ENCODE measurements at regions not wholly inside any gene's neighbourhood (a gene's known extent, or its start where the extent isn't known, plus 50 kb on each side); places are given as distances from the start of the nearest gene placed in this dataset.
"Not testable (repeated sequence)": the region's sequence is repeated elsewhere in the genome, so short reads cannot be mapped to it uniquely, and the experiment has no call there.

DNA sequence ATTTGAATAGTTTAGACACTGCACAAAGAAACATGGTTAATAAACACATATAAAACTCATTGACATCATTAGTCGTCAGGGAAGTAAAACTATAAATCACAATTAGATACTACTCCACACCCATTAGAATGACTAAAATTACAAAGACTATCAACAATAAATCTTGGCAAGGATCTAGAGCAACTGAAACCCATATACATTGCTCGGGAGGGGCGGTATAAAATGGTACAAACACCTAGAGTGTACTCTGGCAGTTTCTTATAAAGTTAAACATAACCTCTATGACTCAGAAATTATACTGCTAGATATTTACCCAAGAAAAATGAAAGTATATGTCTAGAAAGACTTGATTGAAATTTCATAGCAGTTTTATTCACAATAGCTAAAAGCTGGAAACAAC, 434.2 kb downstream of the RWDD3 start:
- H3K9me3 ChIP-seq: peaks cover 0 to 9% (median 5%) of the 10 kb centered on the region in 3 donors
- no peaks in the 10 kb centered on the region for H3K4me1 ChIP-seq
- no peaks in the 10 kb centered on the region for H3K27me3 ChIP-seq
- H3K4me3 ChIP-seq: no peak overlapping the region
- H3K27ac ChIP-seq: no peak overlapping the region
- H3K36me3 ChIP-seq: no peaks in the 10 kb centered on the region
- 24 to 49% methylated on average over 3 of the region's 3 CpGs for WGBS, 2 donors
- DNase-seq: no peak
- TF ChIP-seq POLR2A (IDR thresholded peaks at IDR 0.05): no peak
- TF ChIP-seq, protein P1, sequence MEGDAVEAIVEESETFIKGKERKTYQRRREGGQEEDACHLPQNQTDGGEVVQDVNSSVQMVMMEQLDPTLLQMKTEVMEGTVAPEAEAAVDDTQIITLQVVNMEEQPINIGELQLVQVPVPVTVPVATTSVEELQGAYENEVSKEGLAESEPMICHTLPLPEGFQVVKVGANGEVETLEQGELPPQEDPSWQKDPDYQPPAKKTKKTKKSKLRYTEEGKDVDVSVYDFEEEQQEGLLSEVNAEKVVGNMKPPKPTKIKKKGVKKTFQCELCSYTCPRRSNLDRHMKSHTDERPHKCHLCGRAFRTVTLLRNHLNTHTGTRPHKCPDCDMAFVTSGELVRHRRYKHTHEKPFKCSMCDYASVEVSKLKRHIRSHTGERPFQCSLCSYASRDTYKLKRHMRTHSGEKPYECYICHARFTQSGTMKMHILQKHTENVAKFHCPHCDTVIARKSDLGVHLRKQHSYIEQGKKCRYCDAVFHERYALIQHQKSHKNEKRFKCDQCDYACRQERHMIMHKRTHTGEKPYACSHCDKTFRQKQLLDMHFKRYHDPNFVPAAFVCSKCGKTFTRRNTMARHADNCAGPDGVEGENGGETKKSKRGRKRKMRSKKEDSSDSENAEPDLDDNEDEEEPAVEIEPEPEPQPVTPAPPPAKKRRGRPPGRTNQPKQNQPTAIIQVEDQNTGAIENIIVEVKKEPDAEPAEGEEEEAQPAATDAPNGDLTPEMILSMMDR (IDR thresholded peaks at IDR 0.05): no peak
- intact Hi-C loops (cut with DNase I): no loop called here

DNA sequence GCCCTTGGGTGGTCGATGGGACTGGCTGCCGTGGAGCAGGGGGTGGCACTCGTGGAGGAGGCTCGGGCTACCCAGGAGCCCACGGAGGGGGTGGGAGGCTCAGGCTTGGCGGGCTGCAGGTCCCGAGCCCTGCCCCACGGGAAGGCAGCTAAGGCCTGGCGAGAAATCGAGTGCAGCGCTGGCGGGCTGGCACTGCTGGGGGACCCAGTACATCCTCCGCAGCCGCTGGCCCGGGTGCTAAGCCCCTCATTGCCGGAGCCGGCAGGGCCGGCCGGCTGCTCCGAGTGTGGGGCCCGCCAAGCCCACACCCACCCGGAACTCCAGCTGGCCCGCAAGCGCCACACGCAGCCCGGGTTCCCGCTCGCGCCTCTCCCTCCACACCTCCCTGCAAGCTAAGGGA, 435.6 kb downstream of the RWDD3 start:
- H3K4me3 ChIP-seq; H3K9me3 ChIP-seq; H3K27ac ChIP-seq; intact Hi-C loops (cut with DNase I); H3K27me3 ChIP-seq; H3K36me3 ChIP-seq; H3K4me1 ChIP-seq; DNase-seq: not testable (repeated sequence)
- WGBS, 2 donors: 100% methylated on average over 1 of the region's 29 CpGs; no CpG with 5 or more reads in 1 of the 2 donors

DNA sequence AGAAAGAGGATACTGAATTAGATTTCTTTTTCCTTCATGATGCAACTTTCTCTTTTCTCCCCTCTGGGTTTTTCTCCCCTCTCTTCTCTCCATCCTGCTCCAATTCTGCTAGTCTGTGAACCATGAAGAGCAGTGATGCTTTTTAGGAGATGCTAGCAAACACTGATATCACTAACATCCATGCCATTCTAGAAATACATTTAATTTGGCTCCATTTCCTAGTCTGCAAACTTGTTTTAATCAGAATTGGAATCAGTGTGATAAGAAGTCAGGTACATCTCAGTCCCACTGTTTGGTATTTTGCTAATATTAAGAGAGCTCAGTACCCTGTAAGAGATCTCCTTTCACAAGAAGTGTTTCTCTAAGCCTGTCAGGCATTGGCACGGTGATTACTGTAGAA, 437.1 kb downstream of the RWDD3 start:
- Histone ChIP-seq H3K9me3 (no peaks in the 10 kb centered on the region), H3K4me1 (no peaks in the 10 kb centered on the region), H3K4me3 (no peak overlapping the region), H3K27me3 (no peaks in the 10 kb centered on the region), H3K27ac (no peak overlapping the region), H3K36me3 (no peaks in the 10 kb centered on the region)
- intact Hi-C loops (cut with DNase I): no loop called here
- no peak for DNase-seq
- WGBS, 2 donors: 62 to 88% methylated on average over 1 of the region's 1 CpG
- no peak for TF ChIP-seq POLR2A (IDR thresholded peaks at IDR 0.05)
- TF ChIP-seq, protein P1 (IDR thresholded peaks at IDR 0.05): no peak

DNA sequence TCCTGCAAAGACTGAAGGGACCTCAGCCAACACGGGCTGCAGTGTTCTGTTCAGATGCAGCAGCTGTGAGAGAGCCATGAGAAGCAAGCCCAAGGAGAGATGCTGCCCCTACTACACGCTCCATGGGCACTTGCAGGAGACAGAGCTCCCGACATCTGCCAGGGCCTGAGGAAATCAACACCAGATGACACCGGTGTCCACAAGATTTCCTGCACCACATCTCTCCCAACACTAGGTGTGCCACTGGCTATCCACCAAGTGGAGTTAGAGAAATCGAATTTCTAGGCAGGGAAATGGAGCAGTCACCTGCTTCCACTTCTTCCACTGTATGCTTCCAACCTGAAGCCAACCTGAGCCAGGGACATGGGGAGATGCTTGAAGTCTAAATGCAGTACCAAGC, 445.3 kb downstream of the RWDD3 start:
- H3K36me3 ChIP-seq: no peaks in the 10 kb centered on the region
- no peak overlapping the region for H3K4me3 ChIP-seq
- no peak overlapping the region for H3K27ac ChIP-seq
- no peak for DNase-seq
- TF ChIP-seq, protein P1 (IDR thresholded peaks at IDR 0.05): no peak
- TF ChIP-seq POLR2A (IDR thresholded peaks at IDR 0.05): no peak
- H3K27me3 ChIP-seq: peaks cover 0 to 6% (median 0%) of the 10 kb centered on the region in 4 donors
- no peaks in the 10 kb centered on the region for H3K4me1 ChIP-seq
- 71 to 95% methylated on average over 4 to 5 of the region's 5 CpGs for WGBS, 2 donors
- intact Hi-C loops (cut with DNase I): no loop called here
- H3K9me3 ChIP-seq: no peaks in the 10 kb centered on the region

DNA sequence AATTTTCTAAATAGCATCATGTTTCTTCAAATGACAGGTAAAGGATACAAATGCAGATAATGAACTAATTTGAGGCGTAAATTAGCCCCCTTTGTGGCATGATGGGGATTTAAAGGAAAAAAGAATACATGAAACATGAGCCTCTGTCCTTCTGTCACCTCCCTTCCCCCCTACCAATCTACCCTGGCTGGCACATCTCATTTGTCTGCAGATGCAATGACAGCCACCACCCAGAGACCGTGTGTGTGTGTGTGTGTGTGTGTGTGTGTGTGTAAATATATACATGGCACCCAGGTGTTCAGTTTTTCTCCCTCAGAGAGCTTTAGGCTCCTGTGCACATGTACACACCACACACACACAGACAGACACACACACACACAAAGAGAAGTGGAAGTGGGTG, 451.1 kb downstream of the RWDD3 start:
- 20 to 34% methylated on average over 2 of the region's 2 CpGs for WGBS, 2 donors
- Histone ChIP-seq H3K9me3 (no peaks in the 10 kb centered on the region), H3K36me3 (no peaks in the 10 kb centered on the region), H3K4me1 (no peaks in the 10 kb centered on the region), H3K4me3 (no peak overlapping the region), H3K27me3 (peaks cover 0 to 6% (median 0%) of the 10 kb centered on the region in 4 donors), H3K27ac (no peak overlapping the region)
- intact Hi-C loops (cut with DNase I): no loop called here
- DNase-seq: no peak
- TF ChIP-seq, protein P1 (IDR thresholded peaks at IDR 0.05): no peak
- no peak for TF ChIP-seq POLR2A (IDR thresholded peaks at IDR 0.05)

DNA sequence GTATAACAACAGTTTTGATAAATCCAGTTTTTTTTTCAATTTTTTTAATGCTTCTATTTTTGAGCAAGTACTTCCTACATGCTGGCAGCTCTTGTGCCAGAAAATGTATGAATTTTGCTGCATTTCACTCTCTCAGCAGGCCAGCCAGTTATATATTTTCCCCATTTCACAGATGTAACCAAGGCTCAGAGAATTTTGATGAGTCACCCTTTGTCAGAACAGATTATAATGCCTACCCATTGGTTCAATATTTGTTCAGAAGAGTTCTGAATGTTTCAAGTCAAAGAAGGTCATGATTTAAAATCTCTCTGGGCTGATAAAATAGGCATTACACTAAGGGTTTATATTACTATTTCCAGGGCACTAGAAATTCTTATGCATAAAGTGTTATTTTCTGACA, 452.2 kb downstream of the RWDD3 start:
- no peaks in the 10 kb centered on the region for H3K9me3 ChIP-seq
- peaks cover 0 to 6% (median 0%) of the 10 kb centered on the region in 4 donors for H3K27me3 ChIP-seq
- intact Hi-C loops (cut with DNase I): no loop called here
- H3K27ac ChIP-seq: no peak overlapping the region
- no peak for DNase-seq
- no peaks in the 10 kb centered on the region for H3K4me1 ChIP-seq
- no peaks in the 10 kb centered on the region for H3K36me3 ChIP-seq
- TF ChIP-seq, protein P1 (IDR thresholded peaks at IDR 0.05): no peak
- no peak for TF ChIP-seq POLR2A (IDR thresholded peaks at IDR 0.05)
- H3K4me3 ChIP-seq: no peak overlapping the region
